Right lobe of liver (tissue), 4 donors: ENCODE measurements at regions not wholly inside any gene's neighbourhood (a gene's known extent, or its start where the extent isn't known, plus 50 kb on each side); places are given as distances from the start of the nearest gene placed in this dataset.

Experiments used
- POLR2A ChIP-seq: fragments of 450-650 bp; IDR thresholded peaks from one replicate; pipeline ENCODE4 v1.6.1; 2017; ENCODE audit warnings: antibody characterized with exemption, mild to moderate bottlenecking
- TF ChIP-seq, protein P1 (sequence below), 4 donors: fragments of 200-600 bp in 3 of 4; fragments of 450-650 bp in 1 of 4; IDR thresholded peaks; one replicate each; pipeline versions ENCODE4 v1.5.1 to v1.8.0; 2016 to 2022; ENCODE audit warnings: antibody characterized with exemption in 4 of 4, mild to moderate bottlenecking in 2 of 4
- donor health status: DM: no; HTN: no; CAD: no.
- donor health status: DM: no; HTN: no; CAD: no.
- donor health status: DM: no; HTN: yes; CAD: no.

DNA sequence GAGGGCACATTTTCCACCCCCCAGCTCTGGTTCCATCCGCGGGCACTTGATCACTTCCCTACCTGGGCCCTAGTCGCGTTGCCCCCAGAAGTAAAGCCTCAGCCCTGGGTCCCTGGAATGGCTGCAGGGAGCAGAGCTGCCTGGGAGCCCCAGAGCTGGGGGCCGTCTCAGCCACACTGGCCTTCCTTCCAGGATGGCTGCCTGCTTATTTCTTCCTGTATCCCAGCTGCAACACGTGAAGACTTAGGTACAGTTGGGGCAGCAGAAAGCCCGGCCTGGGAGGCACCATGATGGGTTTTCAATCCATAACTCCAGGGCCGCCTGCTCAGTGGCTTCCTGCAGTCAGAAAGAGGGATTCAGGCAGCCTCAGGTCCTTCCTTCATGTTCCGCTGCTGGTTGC, 232.3 kb downstream of the IRX2 start:
- TF ChIP-seq, protein P1, sequence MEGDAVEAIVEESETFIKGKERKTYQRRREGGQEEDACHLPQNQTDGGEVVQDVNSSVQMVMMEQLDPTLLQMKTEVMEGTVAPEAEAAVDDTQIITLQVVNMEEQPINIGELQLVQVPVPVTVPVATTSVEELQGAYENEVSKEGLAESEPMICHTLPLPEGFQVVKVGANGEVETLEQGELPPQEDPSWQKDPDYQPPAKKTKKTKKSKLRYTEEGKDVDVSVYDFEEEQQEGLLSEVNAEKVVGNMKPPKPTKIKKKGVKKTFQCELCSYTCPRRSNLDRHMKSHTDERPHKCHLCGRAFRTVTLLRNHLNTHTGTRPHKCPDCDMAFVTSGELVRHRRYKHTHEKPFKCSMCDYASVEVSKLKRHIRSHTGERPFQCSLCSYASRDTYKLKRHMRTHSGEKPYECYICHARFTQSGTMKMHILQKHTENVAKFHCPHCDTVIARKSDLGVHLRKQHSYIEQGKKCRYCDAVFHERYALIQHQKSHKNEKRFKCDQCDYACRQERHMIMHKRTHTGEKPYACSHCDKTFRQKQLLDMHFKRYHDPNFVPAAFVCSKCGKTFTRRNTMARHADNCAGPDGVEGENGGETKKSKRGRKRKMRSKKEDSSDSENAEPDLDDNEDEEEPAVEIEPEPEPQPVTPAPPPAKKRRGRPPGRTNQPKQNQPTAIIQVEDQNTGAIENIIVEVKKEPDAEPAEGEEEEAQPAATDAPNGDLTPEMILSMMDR (IDR thresholded peaks at IDR 0.05): no peak
- no peak for TF ChIP-seq POLR2A
